ENCODE measurements at regions not wholly inside any gene's neighbourhood (a gene's known extent, or its start where the extent isn't known, plus 50 kb on each side); places are given as distances from the start of the nearest gene placed in this dataset.
"Not testable (repeated sequence)": the region's sequence is repeated elsewhere in the genome, so short reads cannot be mapped to it uniquely, and the experiment has no call there.

DNA sequence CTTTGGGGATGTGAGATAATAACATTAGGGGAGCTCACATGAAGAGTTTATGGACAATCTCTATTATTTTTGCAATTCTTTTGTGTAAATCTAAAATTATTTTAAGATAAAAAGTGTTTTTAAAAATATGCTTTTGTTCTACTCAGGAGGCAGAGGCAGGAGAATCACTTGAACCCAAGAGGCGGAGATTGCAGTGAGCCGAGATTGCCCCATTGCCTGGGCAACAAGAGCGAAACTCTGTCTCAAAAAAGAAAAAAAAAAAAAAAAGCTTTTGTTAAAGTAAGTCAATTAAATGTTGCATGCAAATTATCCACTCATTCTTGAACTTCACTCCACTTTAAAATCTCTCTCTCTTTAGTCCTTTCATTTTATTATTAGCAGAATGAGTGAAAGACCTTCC lies 193.3 kb upstream of the IRS2 start:
- DNase-seq (ENCODE audit: low spot score): not testable (repeated sequence)

DNA sequence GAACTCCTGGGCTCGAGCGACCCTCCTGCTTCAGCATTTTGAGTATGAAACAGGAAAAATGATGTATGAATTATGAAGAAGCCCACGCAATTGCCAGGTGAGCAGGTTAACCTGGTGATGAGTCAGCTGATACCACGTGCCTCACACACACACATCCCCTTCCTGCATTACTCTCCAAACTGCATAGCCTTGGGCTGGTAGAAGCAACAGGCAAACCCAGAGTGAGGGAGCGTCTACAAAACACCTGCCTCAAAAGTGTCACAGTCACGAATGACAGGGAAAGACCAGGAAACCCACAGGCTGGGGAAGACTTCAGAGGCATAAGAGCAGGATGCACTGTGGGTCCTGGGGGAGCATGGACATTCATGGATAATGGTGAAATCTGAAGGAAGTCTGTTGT lies 192.8 kb upstream of the IRS2 start:
- no peak for DNase-seq (ENCODE audit: low spot score)

DNA sequence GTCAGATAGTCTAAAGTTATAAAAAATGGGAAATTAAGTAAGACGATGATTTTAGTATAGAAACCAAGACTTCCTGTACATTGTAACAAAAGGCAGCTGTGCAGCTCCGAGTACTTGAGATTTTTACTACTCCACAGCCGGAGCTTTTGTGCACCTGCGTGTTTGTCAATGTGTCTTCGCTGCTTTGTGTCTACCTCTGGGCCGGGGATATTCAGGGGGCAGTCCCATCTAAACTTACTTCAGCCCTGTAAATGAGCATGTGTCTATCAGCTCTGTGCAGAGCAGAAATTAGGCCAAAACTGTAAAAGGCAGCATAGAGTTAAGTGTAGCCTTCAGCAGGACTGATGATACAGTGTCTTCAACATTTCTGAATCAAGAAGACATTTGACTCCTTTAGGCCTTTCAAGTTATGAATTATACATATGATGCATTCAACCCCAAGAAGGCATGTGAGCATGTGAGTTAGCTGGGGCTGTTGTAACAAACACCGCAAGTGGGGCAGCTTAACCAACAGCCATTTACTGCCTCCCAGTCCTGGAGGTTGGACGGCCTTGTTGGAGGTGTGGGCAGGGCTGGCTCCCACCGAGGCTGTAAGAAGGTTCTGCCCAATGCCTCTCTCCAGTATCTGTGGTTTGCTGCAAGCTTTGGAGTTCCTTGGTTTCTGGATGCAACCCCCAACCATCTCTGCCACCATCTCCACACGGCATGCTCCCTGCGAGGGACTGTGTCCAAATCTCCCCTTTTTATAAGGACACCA lies 191.0 kb upstream of the IRS2 start:
- no peak for DNase-seq (ENCODE audit: low spot score)

DNA sequence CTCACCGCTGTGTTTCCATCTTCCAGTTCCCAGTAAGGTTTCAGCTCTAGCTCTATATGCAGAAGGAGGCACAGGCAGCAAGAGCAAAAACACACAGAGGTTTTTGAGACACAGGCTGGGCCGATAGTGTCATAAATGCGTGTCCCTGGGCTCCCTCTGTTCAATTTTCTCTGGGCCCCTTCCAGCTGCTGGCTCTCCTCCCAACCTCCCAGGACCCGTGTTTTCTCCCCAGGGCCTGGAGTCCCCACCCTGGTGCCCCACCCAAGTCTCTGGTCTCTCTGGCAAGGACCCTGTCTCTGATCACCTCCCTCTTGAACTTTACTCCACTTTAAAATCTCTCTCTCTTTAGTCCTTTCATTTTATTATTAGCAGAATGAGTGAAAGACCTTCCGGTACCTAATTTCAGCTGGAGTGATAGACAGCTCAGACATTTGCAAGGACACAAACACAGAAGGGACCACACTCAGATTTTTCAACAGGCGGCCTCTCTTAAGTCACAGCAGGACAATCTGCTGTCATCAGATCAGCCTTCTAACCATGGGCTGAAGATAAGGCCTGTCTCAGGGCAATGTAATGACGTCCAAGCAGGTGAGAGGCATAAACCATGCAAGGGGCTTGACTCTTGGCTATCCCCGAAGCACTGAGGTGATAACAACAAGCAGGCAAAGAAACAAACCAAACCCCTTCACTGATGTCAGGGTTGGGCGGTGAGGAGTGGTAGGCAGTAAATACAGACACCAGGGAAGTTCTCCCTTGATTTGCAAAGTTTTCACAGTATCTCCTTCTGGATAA lies 190.0 kb upstream of the IRS2 start:
- no peak for DNase-seq (ENCODE audit: low spot score)

DNA sequence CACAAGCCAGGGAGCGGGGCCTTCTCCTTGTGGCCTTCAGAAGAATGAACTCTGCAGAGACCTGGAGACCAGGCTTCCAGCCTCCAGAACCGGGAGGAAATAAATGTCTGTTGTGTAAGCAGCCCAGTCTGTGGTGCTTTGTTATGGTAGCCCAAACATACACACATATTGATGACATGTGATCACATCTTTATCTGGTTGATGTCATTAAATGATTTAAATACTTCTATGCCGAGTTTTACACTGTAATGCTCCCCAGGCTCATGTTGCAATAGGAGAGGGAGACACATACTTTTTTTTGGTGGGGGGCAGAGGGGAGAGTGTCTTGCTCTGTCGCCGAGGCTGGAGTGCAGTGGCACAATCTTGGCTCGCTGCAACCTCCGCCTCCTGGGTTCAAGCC lies 188.0 kb upstream of the IRS2 start:
- DNase-seq (ENCODE audit: low spot score): peak; percentile 37

DNA sequence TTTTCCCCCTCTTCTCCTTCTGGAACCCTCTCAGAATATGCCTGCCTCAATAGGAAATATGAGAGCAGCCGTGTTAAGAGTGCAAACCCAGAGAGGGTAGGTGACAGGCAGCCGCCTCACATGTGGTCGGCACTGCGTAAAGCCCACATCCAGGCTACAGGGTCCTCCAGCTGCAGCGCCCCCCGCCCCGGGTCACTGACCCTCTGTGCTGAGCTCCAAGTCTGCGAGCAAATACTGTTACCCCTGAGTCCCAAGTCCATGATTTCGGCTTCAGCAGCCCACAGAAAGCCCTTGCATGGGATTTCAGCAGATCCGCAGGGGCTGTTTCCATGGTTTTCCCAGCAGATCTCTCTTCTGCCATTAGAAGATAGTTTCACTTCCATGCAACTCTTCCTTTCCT lies 186.9 kb upstream of the IRS2 start:
- no peak for DNase-seq (ENCODE audit: low spot score)

DNA sequence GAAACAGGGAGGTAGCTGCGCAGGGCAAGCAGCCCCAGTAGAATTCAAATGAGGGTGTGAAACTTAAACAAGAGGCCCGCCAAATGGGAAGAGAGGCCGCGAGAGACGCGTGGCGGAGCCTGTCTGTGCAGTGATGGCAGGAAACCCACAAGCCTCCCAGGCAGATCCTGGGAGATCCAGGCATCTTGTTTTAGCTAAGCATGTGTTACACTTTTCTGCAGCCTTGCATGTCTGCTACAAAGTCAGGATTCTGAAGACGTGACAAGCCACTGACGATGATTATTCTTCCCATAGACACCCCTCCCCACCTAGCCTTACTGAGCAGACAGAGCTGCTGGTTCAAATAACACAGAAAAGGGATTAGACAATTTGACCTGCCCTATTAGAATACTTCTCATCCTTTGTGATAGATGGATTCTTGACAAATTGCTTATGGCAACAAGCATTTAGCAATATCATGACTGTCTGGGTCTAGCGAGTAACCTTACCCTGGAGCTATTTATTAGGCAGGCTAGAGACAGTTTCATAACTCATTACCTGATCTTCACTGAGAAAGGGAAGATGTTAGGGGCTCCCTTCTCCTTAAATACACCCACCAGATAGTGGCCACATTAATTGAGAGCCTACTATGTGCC lies 185.2 kb upstream of the IRS2 start:
- DNase-seq (ENCODE audit: low spot score): no peak

DNA sequence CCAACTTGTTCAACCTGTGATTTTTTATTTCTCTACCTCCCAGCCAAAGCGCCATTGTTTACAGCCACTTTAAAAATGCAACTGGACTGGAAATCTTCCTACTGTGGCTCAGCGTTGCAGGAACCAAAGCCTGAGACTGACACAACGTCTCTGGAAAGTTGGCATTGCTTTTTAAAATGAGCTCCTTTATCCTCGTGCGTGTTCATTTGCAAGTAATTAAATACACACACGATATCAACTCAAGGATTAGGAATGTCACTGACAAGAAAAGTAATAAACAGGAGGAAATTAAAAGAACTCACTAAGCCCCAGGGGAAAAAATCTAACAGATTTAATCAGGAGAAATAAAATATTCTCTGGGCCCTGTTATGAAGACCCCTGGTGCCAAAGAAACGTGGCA lies 184.6 kb upstream of the IRS2 start:
- no peak for DNase-seq (ENCODE audit: low spot score)

DNA sequence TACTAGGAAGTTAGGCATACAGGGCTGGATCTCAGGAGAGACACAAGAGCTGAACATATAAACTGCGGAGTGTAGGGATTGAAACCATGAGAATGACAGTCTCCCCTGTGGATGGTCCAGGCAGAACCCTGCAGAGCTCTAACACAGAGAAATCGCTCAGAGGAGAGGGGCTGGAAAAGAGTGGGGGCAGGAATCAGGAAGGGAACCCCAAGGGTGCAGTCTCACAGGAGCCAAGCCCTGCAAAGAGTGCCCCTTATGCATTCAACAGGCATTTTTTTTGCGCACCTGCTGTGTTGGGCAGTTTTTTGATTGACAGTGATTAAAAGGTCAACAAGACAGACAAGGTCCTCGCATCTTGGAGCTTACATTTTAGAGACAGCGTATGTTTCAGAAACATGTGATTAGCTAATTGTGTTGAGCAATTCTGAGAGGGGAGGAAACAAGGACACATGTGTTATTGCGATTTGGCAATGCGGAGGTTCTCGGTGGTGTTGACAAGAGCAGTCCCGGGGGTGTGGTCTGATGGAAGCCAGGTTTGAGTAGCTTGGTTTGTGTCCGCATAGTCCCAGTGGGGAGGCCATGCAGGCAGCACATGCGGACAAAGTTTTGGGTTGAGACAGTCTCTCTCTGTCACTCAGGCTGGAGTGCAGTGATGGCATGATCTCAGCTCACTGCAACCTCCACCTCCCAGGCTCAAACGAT lies 182.6 kb upstream of the IRS2 start:
- DNase-seq (ENCODE audit: low spot score): no peak

DNA sequence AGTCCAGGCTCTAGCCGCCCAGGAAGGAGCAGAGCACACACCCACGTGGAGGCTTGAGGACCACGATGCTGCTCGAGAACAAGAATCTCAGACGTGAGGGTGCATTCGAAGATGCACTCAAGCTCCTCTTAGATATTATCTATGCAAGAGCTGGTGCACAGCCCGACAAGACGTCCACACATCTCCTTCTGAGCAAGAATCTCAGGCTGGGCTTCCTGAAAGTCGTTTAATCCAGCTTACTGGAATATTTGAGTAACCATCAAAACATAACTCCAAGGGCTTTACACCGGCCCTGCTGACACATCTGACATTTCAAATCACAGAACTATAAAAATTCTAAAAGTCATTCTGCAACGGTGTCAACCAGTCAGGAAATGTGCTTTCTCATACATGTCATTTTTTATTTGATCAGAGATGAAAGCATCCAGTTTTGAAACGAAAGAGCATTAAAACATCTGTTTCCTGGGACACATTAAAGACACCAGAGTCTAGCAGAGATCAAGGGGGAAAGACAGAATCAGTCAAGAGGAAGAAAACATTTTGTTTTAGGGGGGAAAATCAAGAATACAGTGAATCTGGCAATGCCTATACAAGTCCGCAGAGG lies 177.7 kb upstream of the IRS2 start:
- no peak for DNase-seq (ENCODE audit: low spot score)

DNA sequence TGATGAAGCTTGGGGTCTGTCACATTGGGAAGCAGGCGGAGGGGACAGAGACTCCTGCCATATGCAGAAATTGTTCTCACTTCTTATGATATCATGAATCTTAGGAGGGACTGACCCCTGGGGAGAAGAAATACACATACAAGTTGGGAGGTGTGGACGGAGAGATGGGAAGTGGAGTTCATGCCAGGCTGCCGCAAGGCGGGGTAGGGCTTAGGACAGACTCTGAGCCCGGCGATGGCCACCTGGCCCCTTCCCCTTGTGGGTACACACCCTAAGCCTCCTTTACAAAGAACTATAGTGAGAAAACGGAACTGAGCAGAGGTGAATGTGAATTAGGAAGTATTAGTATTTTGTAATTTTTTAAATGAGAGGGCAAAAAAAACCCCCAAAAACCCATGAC lies 177.0 kb upstream of the IRS2 start:
- no peak for DNase-seq (ENCODE audit: low spot score)

DNA sequence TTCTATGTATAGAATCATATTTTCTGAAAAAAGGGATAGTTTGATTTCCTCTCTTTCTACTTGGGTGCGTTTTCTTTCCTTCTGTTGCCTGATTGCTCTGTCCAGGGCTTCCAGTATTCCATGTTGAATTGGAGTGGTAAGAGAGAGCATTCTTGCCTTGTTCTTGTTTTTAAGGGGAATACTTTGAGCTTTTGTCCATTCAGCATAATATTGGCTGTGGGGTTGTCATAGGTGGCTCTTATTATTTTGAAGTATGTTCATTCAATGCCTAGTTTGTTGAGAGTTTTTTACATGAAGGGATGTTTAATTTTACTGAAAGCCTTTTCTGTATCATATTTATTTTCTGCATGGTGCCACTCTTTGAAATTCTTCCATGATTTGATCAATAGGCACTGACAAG lies 173.5 kb upstream of the IRS2 start:
- DNase-seq (ENCODE audit: low spot score): no peak

DNA sequence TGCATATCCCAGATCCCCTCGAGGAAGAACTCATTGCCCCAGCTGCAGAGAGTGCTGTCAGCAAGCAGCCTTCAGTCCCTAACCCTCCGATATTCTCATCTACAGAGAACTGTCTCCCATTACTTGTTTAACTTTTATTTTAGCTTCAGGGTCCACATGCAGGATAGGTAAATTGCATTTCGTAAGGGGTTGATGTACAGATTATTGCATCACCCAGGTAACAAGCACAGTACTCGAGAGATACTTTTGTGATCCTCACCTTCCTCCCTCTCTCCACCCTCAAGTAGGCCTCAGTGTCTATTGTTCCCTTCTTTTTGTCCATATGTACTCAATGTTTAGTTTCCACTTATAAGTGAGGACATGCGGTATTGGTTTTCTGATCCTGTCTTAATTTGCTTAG lies 171.5 kb upstream of the IRS2 start:
- DNase-seq (ENCODE audit: low spot score): no peak

DNA sequence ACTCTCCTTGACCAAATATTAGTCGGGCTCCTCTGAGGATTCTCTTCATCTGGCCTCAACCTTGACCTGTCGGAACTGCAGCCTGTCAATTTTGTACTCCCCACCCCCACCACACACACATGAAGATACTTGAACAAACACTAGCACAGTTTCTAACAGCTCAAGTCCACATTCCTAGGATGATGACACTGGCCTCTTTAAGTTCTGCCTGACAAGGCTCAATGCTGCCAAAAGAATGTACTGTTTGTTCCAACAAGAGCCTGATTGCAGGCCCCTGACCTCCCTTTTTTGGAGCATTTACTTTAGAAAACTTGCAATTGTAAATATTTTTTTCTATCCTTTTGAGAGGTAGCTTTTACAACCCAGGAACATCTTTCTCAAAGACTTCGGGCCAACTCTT lies 169.2 kb upstream of the IRS2 start:
- peak; percentile 39 for DNase-seq (ENCODE audit: low spot score)

DNA sequence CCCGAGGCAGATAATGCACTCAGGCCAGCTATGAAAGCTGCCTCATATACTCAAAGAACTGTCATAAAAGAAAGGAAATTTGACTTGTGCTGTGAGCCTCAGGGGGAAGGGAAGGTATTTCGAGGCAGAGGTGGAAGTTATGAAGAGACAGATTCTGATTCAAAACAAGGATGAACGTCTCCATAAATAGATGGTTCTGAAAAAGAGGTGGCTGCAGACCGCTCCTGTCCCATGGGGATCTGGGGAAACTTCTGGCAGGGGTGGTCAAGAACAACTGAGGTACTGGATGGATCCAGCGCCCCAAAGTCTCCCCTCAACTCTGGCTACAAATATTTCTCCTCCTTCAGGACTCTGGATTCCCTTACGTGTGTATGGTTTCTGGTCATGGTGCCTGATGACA lies 168.1 kb upstream of the IRS2 start:
- no peak for DNase-seq (ENCODE audit: low spot score)

DNA sequence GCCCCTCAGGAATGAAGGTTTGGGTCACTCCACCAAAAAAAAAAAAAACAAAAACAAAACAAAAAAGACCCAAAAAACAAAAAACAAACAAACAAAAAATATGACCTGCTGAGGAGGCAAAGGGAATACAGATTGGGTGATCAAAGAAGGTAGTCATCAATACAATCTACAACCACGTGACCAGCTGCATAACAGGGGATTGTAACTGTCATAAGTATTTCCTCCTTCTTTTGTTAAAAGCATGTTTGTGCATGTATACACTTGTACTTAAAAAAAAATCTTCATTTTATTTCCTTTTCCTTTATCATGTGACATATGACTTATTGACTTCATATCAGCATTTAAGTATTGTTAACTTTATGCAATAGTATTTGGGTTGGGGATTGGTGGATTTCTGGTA lies 165.1 kb upstream of the IRS2 start:
- DNase-seq (ENCODE audit: low spot score): no peak

DNA sequence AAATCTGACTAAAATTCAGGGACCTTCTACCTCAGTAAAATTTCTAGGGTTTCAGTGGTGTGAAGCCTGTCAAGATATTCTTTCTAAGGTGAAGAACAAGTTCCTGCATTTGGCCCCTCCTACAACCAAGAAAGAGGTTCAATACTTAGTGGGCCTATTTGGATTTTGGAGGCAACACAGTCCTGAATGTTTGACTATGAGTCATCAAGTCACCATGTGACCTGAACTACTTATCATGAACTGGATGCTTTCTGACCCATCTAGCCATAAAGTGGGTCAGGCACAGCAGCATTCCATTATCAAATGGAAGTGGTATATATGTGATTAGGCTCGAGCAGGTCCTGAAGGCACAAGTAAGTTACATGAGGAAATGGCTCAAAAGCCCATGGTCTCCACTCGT lies 163.0 kb upstream of the IRS2 start:
- no peak for DNase-seq (ENCODE audit: low spot score)

DNA sequence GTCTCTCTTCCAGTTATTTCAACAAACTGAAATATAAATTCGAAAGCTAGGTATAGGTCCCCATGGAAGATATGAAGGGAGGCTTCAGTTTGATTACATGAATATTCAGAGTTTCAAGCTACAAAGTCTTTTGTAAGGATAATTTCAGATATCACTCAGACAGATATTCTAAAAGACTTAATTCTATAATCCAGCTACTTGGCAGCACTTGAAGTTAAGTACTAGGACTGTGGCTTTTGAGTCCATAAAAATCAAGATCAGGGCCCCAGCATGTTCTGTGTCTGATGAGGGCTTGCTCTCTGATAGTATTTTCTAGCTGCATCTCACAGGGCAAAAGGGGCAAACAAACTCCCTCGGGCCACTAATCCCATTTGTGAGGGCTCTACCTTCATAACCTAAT lies 160.6 kb upstream of the IRS2 start:
- no peak for DNase-seq (ENCODE audit: low spot score)

DNA sequence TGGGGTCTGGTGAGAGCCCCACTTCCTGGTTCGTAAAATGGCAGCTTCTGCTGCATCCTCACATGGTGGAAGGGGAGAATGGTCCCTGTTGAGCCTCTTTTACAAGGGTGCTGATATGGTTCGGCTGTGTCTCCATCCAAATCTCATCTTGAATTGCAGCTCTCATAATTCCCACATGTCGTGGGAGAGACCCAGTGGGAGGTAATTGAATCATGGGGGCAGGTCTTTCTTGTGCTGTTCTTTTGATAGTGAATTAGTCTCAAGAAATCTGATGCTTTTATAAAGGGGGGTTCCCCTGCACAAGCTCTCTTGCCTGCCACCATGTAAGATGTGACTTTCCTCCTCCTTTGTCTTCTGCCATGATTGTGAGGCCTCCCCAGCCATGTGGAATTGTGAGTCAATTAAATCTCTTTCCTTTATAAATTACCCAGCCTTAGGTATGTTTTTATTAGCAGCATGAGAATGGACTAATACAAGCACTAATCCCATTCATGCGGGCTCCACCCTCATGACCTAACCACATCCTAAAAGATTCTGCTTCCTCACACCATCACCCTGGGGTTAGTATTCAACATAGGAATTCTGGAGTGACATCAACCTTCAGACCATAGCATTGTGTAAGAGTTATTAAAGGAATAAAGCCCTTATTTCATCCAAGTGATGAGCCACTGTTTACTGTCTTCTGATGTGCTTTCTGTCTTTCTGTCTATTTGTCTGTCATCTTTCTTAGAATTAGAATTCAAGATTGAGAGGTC lies 159.0 kb upstream of the IRS2 start:
- peak; percentile 38 for DNase-seq (ENCODE audit: low spot score)

DNA sequence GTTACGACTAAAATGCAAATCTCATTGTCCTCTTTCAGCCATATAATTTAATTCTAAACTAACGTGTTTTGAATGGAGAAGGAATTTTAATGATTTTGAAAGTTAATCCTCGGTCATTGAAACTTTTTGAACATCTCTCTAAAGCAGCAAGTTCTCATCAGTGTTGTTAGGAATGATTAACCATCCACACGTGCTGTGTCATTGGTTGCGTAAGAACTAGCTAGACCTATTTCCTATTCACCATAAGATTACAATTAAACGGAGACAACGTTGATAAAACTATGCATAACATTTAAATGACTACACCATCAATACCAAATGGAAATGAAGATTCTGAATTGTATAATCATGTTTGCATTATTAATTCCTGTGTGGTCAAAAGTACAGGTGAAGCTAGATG lies 155.6 kb upstream of the IRS2 start:
- no peak for DNase-seq (ENCODE audit: low spot score)

DNA sequence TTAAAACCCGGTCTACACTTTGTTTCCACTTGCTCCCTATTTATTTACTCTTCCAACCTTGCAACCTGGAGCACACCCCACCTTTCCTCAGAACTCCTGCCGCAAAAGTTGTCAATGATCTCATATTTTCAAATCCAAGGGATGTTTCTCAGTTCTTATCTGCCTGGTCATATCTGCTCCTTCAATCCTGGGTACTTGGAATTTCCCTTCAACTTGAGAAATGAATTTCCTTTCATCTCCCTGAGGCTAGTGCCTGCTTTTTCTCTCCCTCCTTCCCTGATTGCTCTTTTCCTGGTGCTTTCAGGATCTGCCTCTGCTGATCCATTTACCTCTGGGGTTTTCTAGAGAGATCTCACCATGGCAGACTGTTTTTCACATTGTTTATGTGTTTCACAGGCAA lies 154.8 kb upstream of the IRS2 start:
- DNase-seq (ENCODE audit: low spot score): no peak

DNA sequence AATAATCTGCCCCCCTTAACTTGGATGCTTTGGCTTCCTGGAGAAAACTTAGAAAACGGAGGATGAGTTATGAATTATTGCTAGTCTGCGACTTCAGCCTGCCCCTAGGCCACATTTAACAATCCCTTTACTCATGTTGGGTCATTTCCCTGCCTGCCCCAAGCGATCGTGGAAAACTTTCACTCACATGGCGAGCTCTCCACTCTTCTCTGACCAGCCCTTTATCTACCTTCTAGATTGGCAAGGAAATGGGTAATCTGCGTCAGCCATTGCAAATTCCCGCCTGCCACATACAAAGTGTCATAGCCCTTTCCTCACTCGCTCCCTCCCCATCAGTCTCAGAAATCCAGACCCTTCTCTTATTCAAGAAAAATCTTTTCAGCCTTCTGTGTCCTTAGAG lies 154.3 kb upstream of the IRS2 start:
- no peak for DNase-seq (ENCODE audit: low spot score)
